Astrocyte of the cerebellum (primary cell): ENCODE measurements at regions not wholly inside any gene's neighbourhood (a gene's known extent, or its start where the extent isn't known, plus 50 kb on each side); places are given as distances from the start of the nearest gene placed in this dataset.

Experiments used
- DNase-seq: peaks from one replicate; pipeline ENCODE4 v3.0.0-alpha.2; 2011; ENCODE audit warnings: low read depth
- H3K4me3 ChIP-seq: 2 replicates; pipeline ENCODE4 v1.5.1; 2011; ENCODE audit warnings: mild to moderate bottlenecking, low read depth, low read length, moderate library complexity
- in situ Hi-C: cut with HindIII; loops from 2 replicates; pipeline ENCODE4 v1.10.0; 2017; ENCODE audit warnings: low sequenced_read_pairs
- TF ChIP-seq, protein P1 (sequence below): IDR thresholded peaks from 2 replicates; pipeline ENCODE4 v1.5.1; 2012; ENCODE audit warnings: low read length, low read depth, moderate library complexity, mild to moderate bottlenecking; ENCODE audit errors: missing control alignments

DNA sequence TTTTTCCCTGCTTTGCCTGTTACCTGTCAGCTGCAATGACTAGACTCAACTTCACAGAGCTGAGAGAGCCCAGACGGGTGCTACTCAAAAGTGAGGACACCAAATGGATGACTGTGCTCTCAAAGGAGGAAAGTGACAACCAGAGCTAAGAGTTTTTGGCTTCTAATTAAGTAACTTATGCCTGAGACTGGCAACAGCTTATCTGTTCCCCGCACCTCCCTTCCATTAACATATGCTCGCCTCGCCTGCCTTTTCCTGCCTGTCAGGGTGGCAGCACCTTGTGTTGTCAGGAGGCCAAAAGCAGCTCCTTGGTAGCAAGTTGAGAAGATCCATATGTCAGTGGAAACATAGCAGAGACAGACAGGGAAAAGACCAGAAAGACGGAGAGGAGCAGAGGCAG is 573.9 kb upstream of the KIRREL3 start:
- in situ Hi-C loops = no loop called here
- H3K4me3 ChIP-seq = no peak overlapping the region
- DNase-seq = no peak
- TF ChIP-seq, protein P1, sequence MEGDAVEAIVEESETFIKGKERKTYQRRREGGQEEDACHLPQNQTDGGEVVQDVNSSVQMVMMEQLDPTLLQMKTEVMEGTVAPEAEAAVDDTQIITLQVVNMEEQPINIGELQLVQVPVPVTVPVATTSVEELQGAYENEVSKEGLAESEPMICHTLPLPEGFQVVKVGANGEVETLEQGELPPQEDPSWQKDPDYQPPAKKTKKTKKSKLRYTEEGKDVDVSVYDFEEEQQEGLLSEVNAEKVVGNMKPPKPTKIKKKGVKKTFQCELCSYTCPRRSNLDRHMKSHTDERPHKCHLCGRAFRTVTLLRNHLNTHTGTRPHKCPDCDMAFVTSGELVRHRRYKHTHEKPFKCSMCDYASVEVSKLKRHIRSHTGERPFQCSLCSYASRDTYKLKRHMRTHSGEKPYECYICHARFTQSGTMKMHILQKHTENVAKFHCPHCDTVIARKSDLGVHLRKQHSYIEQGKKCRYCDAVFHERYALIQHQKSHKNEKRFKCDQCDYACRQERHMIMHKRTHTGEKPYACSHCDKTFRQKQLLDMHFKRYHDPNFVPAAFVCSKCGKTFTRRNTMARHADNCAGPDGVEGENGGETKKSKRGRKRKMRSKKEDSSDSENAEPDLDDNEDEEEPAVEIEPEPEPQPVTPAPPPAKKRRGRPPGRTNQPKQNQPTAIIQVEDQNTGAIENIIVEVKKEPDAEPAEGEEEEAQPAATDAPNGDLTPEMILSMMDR = no peak

DNA sequence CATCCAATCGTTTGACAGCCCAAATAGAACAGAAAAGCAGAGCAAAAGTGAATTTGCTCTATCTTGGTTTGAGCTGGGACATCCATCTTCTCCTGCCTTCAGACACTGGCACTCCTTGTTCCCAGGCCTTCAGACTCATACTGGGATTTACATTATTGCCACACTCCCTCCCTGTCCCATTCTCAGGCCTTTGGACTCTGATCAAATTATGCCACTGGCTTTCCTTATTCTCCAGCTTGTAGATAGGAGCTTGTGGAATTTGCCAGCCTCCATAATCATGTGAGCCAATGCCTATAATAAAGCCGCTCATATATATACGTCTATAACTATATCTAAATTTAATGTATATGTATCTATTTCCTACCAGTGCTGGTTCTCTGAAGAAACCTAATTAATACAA is 568.3 kb upstream of the KIRREL3 start:
- H3K4me3 ChIP-seq = no peak overlapping the region
- DNase-seq = no peak
- in situ Hi-C loops = no loop called here
- TF ChIP-seq, protein P1 = no peak

- in situ Hi-C loops = no loop called here
- no peak overlapping the region for H3K4me3 ChIP-seq
- DNase-seq = no peak
- TF ChIP-seq, protein P1 = no peak
Measured at GRCh38 chr11:127567237-127567932, 566.8 kb upstream of the KIRREL3 start.

- TF ChIP-seq, protein P1 = no peak
- no peak overlapping the region for H3K4me3 ChIP-seq
- in situ Hi-C loops = no loop called here
- DNase-seq = peak; percentile 50
Measured at GRCh38 chr11:127564810-127565209, 564.2 kb upstream of the KIRREL3 start.

GRCh38 chr11:127559978-127560377 is 559.4 kb upstream of the KIRREL3 start:
- no peak overlapping the region for H3K4me3 ChIP-seq
- in situ Hi-C loops = no loop called here
- TF ChIP-seq, protein P1 = no peak
- DNase-seq = no peak

DNA sequence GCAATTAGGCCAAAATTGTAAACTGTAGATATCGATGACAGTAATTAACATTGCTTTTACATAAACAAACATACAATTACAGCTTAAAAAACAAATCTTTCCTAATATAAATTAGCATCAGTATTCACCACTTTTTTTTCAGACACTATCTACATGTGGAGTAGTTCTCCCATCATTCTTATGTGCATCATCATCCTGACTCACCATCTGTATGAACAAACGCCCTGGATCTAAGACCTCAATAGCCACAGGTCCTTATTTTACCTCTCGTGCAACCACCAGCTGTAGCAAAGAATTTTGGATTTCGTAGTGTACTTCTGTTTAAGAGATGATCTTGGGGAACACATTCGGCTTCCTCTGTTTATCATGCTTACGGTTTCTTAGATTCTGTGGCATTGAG is 551.9 kb upstream of the KIRREL3 start:
- no peak for DNase-seq
- no peak overlapping the region for H3K4me3 ChIP-seq
- TF ChIP-seq, protein P1 = no peak
- in situ Hi-C loops = no loop called here
